ENCODE measurements at regions not wholly inside any gene's neighbourhood (a gene's known extent, or its start where the extent isn't known, plus 50 kb on each side); places are given as distances from the start of the nearest gene placed in this dataset.

DNA sequence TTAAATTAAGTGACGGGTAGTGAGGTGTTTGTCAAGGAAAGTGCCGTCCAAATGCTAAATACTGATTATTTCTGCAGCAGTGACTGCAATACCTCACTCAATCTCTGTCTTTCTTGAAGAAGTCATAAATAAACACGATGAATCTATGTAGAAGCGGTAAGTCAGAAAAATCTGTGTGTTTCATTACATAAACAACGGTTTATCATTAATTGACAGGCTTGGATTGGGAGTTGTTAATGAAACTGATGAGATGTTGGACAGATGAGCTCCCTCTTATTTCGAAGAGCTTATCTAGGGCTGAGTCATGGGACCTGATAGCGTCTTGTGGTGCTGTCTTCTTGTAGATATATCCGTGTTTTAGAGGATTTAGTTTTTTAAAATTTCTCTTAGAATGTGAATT lies 92.2 kb upstream of the SAMD11 start:
- H2AFZ ChIP-seq = no peak overlapping the region
- no peak overlapping the region for H3K4me2 ChIP-seq
- Mint-ChIP-seq H3K9me3 (no peaks in the 10 kb centered on the region), H3K4me3 (no peak overlapping the region; the same call in 2 of the 3 replicates), H3K36me3 (ENCODE audit: low read depth) (peaks cover 3% of the 10 kb centered on the region; the same call in 2 of the 3 replicates), H3K27me3 (ENCODE audit: insufficient read depth, low read depth, poor library complexity) (no peaks in the 10 kb centered on the region), H3K4me1 (peaks cover 5% of the 10 kb centered on the region), H3K27ac (no peak overlapping the region)
- no peaks in the 10 kb centered on the region for H3F3A ChIP-seq (replicated peaks; ENCODE audit: low read depth)
- peaks cover 4% of the 10 kb centered on the region; the same call in 1 of the 2 replicates for H3K27me3 ChIP-seq (ENCODE audit: insufficient read depth)
- H3K27ac ChIP-seq (ENCODE audit: low read depth) = no peak overlapping the region
- ATAC-seq (no peak), DNase-seq (ENCODE audit: low spot score) (no peak)
- H3K4me3 ChIP-seq = no peak overlapping the region
- no peaks in the 10 kb centered on the region for H3K79me2 ChIP-seq (replicated peaks; ENCODE audit: insufficient read depth)
- TF ChIP-seq, protein P1, sequence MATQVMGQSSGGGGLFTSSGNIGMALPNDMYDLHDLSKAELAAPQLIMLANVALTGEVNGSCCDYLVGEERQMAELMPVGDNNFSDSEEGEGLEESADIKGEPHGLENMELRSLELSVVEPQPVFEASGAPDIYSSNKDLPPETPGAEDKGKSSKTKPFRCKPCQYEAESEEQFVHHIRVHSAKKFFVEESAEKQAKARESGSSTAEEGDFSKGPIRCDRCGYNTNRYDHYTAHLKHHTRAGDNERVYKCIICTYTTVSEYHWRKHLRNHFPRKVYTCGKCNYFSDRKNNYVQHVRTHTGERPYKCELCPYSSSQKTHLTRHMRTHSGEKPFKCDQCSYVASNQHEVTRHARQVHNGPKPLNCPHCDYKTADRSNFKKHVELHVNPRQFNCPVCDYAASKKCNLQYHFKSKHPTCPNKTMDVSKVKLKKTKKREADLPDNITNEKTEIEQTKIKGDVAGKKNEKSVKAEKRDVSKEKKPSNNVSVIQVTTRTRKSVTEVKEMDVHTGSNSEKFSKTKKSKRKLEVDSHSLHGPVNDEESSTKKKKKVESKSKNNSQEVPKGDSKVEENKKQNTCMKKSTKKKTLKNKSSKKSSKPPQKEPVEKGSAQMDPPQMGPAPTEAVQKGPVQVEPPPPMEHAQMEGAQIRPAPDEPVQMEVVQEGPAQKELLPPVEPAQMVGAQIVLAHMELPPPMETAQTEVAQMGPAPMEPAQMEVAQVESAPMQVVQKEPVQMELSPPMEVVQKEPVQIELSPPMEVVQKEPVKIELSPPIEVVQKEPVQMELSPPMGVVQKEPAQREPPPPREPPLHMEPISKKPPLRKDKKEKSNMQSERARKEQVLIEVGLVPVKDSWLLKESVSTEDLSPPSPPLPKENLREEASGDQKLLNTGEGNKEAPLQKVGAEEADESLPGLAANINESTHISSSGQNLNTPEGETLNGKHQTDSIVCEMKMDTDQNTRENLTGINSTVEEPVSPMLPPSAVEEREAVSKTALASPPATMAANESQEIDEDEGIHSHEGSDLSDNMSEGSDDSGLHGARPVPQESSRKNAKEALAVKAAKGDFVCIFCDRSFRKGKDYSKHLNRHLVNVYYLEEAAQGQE (IDR thresholded peaks at IDR 0.05; ENCODE audit: unreplicated experiment) = no peak
- TF ChIP-seq CREB1 (CRISPR knock-in tag; IDR thresholded peaks at IDR 0.05; ENCODE audit: low read depth) (no peak), EZH2phosphoT487 (IDR thresholded peaks at IDR 0.05; ENCODE audit: unreplicated experiment) (no peak), ZNF114 (CRISPR knock-in tag; IDR thresholded peaks at IDR 0.05) (no peak), ETS1 (IDR thresholded peaks at IDR 0.05) (no peak), ZNF331 (CRISPR knock-in tag; IDR thresholded peaks at IDR 0.05; ENCODE audit: low read depth) (no peak), JUNB (IDR thresholded peaks at IDR 0.05; ENCODE audit: unreplicated experiment) (no peak), EZH2 (IDR thresholded peaks at IDR 0.05; ENCODE audit: low read depth, unreplicated experiment) (no peak), NANOG (IDR thresholded peaks at IDR 0.05; ENCODE audit: borderline replicate concordance) (no peak), POLR2AphosphoS5 (IDR thresholded peaks at IDR 0.05; ENCODE audit: low read depth) (no peak), STAT1 (IDR thresholded peaks at IDR 0.05; ENCODE audit: unreplicated experiment) (no peak)
- TF ChIP-seq, protein P2, sequence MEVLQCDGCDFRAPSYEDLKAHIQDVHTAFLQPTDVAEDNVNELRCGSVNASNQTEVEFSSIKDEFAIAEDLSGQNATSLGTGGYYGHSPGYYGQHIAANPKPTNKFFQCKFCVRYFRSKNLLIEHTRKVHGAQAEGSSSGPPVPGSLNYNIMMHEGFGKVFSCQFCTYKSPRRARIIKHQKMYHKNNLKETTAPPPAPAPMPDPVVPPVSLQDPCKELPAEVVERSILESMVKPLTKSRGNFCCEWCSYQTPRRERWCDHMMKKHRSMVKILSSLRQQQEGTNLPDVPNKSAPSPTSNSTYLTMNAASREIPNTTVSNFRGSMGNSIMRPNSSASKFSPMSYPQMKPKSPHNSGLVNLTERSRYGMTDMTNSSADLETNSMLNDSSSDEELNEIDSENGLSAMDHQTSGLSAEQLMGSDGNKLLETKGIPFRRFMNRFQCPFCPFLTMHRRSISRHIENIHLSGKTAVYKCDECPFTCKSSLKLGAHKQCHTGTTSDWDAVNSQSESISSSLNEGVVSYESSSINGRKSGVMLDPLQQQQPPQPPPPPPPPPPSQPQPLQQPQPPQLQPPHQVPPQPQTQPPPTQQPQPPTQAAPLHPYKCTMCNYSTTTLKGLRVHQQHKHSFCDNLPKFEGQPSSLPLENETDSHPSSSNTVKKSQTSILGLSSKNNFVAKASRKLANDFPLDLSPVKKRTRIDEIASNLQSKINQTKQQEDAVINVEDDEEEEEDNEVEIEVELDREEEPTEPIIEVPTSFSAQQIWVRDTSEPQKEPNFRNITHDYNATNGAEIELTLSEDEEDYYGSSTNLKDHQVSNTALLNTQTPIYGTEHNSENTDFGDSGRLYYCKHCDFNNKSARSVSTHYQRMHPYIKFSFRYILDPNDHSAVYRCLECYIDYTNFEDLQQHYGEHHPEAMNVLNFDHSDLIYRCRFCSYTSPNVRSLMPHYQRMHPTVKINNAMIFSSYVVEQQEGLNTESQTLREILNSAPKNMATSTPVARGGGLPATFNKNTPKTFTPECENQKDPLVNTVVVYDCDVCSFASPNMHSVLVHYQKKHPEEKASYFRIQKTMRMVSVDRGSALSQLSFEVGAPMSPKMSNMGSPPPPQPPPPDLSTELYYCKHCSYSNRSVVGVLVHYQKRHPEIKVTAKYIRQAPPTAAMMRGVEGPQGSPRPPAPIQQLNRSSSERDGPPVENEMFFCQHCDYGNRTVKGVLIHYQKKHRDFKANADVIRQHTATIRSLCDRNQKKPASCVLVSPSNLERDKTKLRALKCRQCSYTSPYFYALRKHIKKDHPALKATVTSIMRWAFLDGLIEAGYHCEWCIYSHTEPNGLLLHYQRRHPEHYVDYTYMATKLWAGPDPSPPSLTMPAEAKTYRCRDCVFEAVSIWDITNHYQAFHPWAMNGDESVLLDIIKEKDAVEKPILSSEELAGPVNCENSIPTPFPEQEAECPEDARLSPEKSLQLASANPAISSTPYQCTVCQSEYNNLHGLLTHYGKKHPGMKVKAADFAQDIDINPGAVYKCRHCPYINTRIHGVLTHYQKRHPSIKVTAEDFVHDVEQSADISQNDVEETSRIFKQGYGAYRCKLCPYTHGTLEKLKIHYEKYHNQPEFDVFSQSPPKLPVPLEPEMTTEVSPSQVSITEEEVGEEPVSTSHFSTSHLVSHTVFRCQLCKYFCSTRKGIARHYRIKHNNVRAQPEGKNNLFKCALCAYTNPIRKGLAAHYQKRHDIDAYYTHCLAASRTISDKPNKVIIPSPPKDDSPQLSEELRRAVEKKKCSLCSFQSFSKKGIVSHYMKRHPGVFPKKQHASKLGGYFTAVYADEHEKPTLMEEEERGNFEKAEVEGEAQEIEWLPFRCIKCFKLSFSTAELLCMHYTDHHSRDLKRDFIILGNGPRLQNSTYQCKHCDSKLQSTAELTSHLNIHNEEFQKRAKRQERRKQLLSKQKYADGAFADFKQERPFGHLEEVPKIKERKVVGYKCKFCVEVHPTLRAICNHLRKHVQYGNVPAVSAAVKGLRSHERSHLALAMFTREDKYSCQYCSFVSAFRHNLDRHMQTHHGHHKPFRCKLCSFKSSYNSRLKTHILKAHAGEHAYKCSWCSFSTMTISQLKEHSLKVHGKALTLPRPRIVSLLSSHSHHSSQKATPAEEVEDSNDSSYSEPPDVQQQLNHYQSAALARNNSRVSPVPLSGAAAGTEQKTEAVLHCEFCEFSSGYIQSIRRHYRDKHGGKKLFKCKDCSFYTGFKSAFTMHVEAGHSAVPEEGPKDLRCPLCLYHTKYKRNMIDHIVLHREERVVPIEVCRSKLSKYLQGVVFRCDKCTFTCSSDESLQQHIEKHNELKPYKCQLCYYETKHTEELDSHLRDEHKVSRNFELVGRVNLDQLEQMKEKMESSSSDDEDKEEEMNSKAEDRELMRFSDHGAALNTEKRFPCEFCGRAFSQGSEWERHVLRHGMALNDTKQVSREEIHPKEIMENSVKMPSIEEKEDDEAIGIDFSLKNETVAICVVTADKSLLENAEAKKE (CRISPR knock-in tag; IDR thresholded peaks at IDR 0.05) = no peak
- TF ChIP-seq, protein P3, sequence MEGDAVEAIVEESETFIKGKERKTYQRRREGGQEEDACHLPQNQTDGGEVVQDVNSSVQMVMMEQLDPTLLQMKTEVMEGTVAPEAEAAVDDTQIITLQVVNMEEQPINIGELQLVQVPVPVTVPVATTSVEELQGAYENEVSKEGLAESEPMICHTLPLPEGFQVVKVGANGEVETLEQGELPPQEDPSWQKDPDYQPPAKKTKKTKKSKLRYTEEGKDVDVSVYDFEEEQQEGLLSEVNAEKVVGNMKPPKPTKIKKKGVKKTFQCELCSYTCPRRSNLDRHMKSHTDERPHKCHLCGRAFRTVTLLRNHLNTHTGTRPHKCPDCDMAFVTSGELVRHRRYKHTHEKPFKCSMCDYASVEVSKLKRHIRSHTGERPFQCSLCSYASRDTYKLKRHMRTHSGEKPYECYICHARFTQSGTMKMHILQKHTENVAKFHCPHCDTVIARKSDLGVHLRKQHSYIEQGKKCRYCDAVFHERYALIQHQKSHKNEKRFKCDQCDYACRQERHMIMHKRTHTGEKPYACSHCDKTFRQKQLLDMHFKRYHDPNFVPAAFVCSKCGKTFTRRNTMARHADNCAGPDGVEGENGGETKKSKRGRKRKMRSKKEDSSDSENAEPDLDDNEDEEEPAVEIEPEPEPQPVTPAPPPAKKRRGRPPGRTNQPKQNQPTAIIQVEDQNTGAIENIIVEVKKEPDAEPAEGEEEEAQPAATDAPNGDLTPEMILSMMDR (conservative IDR thresholded peaks at IDR 0.05; ENCODE audit: low read depth in 2 of 2) = no peak
- no peaks in the 10 kb centered on the region for H3K4me1 ChIP-seq (ENCODE audit: insufficient read depth)
- H3K36me3 ChIP-seq (ENCODE audit: insufficient read depth) = no peaks in the 10 kb centered on the region
- H3K9me2 ChIP-seq (ENCODE audit: insufficient read depth) = no peaks in the 10 kb centered on the region
- no peaks in the 10 kb centered on the region for H4K20me1 ChIP-seq (replicated peaks; ENCODE audit: insufficient read depth)
